ENCODE measurements at regions not wholly inside any gene's neighbourhood (a gene's known extent, or its start where the extent isn't known, plus 50 kb on each side); places are given as distances from the start of the nearest gene placed in this dataset.

- TF ChIP-seq CTCF (conservative IDR thresholded peaks at IDR 0.05; ENCODE audit: low read length): no peak
- TF ChIP-seq EZH2phosphoT487 (IDR thresholded peaks at IDR 0.05; ENCODE audit: borderline replicate concordance): no peak
These were observed 372.0 kb downstream of the KCNJ3 start for GRCh38 chr2:155070489-155070888.
